Hepatocyte (in vitro differentiated cells): ENCODE measurements at regions not wholly inside any gene's neighbourhood (a gene's known extent, or its start where the extent isn't known, plus 50 kb on each side); places are given as distances from the start of the nearest gene placed in this dataset.

Source experiments
- DNase-seq: peaks from one replicate; pipeline ENCODE4 v3.0.0-alpha.2; 2016; ENCODE audit warnings: low spot score
- H2AFZ ChIP-seq: fragments of 200-600 bp; sonication (generic); 2 replicates; pipeline ENCODE4 v1.6.0; 2016; ENCODE audit warnings: antibody characterized with exemption, mild to moderate bottlenecking
- H3K27ac ChIP-seq: fragments of 200-600 bp; sonication (generic); 2 replicates; pipeline ENCODE4 v1.5.1; 2016; ENCODE audit warnings: mild to moderate bottlenecking
- H3K27me3 ChIP-seq: fragments of 200-600 bp; sonication (generic); 2 replicates; pipeline ENCODE4 v1.6.1; 2016
- H3K36me3 ChIP-seq: fragments of 200-600 bp; sonication (generic); replicated peaks from 2 replicates; pipeline ENCODE4 v1.5.1; 2016; ENCODE audit warnings: low read depth; ENCODE audit not compliant: insufficient read depth
- H3K4me1 ChIP-seq: fragments of 200-600 bp; sonication (generic); 2 replicates; pipeline ENCODE4 v1.5.1; 2016; ENCODE audit warnings: mild to moderate bottlenecking, moderate library complexity; ENCODE audit not compliant: insufficient read depth
- H3K4me2 ChIP-seq: fragments of 200-600 bp; sonication (generic); 2 replicates; pipeline ENCODE4 v1.6.0; 2016
- H3K4me3 ChIP-seq: fragments of 200-600 bp; sonication (generic); 2 replicates; pipeline ENCODE4 v1.5.1; 2016; ENCODE audit warnings: mild to moderate bottlenecking
- H3K79me2 ChIP-seq: fragments of 200-600 bp; sonication (generic); 2 replicates; pipeline ENCODE4 v1.6.0; 2017; ENCODE audit warnings: mild to moderate bottlenecking
- H3K9me2 ChIP-seq: fragments of 200-600 bp; sonication (generic); replicated peaks from 2 replicates; pipeline ENCODE4 v1.6.0; 2017; ENCODE audit warnings: mild to moderate bottlenecking; ENCODE audit not compliant: insufficient read depth
- H3K9me3 ChIP-seq: fragments of 200-600 bp; sonication (generic); 2 replicates; pipeline ENCODE4 v1.5.1; 2016; ENCODE audit warnings: low read depth, mild to moderate bottlenecking
- H4K20me1 ChIP-seq: fragments of 200-600 bp; sonication (generic); 2 replicates; pipeline ENCODE4 v1.6.0; 2016; ENCODE audit warnings: mild to moderate bottlenecking; ENCODE audit not compliant: insufficient read depth, poor library complexity, severe bottlenecking
- EZH2 ChIP-seq: fragments of 200-600 bp; sonication (generic); IDR thresholded peaks from 2 replicates; pipeline ENCODE4 v1.6.1; 2016; ENCODE audit warnings: antibody characterized with exemption, mild to moderate bottlenecking, borderline replicate concordance
- EZH2phosphoT487 ChIP-seq: fragments of 200-600 bp; sonication (generic); IDR thresholded peaks from one replicate; pipeline ENCODE4 v1.6.1; 2018; ENCODE audit warnings: antibody characterized with exemption, mild to moderate bottlenecking, low read depth, moderate library complexity; ENCODE audit not compliant: unreplicated experiment, severe bottlenecking
- WGBS: methylation state at CpG from one replicate; pipeline ENCODE4 v1.1.6; 2016; ENCODE audit warnings: low lambda C conversion rate; ENCODE audit errors: missing lambda C conversion rate; 5-methylcytosine and 5-hydroxymethylcytosine counted together
- TF ChIP-seq, protein P1 (sequence below): fragments of 200-600 bp; sonication (generic); IDR thresholded peaks from 2 replicates; pipeline ENCODE4 v1.5.1; 2016; ENCODE audit warnings: antibody characterized with exemption, mild to moderate bottlenecking; ENCODE audit not compliant: poor library complexity

DNA sequence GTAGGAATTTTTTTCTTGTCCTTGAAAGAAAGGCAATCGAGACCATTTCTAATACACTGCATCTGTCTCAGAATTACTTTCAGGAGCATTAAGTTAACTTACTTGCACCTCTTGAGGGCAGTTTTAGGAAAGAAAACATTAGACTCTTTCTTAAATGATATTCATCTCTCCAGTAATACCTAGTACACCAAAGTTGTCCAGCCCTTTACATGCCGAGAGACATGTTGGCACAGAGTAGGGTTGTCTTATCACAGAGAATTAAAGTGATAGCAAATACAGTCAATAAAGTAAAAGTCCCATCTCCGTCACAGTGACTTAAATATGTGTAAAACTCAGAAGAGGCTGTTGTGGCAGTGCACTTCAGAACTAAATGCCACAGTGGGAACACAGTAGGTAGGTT, 154.3 kb upstream of the KCNN2 start:
- no peaks in the 10 kb centered on the region for H3K79me2 ChIP-seq
- H3K4me2 ChIP-seq = no peak overlapping the region
- no peak overlapping the region for H2AFZ ChIP-seq
- no peaks in the 10 kb centered on the region for H4K20me1 ChIP-seq
- TF ChIP-seq, protein P1, sequence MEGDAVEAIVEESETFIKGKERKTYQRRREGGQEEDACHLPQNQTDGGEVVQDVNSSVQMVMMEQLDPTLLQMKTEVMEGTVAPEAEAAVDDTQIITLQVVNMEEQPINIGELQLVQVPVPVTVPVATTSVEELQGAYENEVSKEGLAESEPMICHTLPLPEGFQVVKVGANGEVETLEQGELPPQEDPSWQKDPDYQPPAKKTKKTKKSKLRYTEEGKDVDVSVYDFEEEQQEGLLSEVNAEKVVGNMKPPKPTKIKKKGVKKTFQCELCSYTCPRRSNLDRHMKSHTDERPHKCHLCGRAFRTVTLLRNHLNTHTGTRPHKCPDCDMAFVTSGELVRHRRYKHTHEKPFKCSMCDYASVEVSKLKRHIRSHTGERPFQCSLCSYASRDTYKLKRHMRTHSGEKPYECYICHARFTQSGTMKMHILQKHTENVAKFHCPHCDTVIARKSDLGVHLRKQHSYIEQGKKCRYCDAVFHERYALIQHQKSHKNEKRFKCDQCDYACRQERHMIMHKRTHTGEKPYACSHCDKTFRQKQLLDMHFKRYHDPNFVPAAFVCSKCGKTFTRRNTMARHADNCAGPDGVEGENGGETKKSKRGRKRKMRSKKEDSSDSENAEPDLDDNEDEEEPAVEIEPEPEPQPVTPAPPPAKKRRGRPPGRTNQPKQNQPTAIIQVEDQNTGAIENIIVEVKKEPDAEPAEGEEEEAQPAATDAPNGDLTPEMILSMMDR = no peak
- no peak for TF ChIP-seq EZH2
- TF ChIP-seq EZH2phosphoT487 = no peak
- no peak overlapping the region for H3K4me3 ChIP-seq
- WGBS = 83% methylated on average over 3 of the region's 3 CpGs
- H3K27ac ChIP-seq = no peak overlapping the region
- H3K9me3 ChIP-seq = no peaks in the 10 kb centered on the region
- no peak for DNase-seq
- no peaks in the 10 kb centered on the region for H3K4me1 ChIP-seq
- H3K27me3 ChIP-seq = no peaks in the 10 kb centered on the region
- H3K9me2 ChIP-seq = no peaks in the 10 kb centered on the region
- no peaks in the 10 kb centered on the region for H3K36me3 ChIP-seq

- TF ChIP-seq EZH2 (no peak), EZH2phosphoT487 (no peak)
- TF ChIP-seq, protein P1 = no peak
- no peak for DNase-seq
- Histone ChIP-seq H3K36me3 (no peaks in the 10 kb centered on the region), H4K20me1 (no peaks in the 10 kb centered on the region), H3K9me3 (no peaks in the 10 kb centered on the region), H3K27me3 (no peaks in the 10 kb centered on the region), H3K4me3 (no peak overlapping the region), H3K27ac (no peak overlapping the region), H3K4me2 (no peak overlapping the region), H3K4me1 (no peaks in the 10 kb centered on the region), H3K9me2 (no peaks in the 10 kb centered on the region), H3K79me2 (no peaks in the 10 kb centered on the region), H2AFZ (no peak overlapping the region)
- WGBS = 89% methylated on average over 2 of the region's 2 CpGs
Measured at GRCh38 chr5:114208120-114208519, 153.8 kb upstream of the KCNN2 start.

DNA sequence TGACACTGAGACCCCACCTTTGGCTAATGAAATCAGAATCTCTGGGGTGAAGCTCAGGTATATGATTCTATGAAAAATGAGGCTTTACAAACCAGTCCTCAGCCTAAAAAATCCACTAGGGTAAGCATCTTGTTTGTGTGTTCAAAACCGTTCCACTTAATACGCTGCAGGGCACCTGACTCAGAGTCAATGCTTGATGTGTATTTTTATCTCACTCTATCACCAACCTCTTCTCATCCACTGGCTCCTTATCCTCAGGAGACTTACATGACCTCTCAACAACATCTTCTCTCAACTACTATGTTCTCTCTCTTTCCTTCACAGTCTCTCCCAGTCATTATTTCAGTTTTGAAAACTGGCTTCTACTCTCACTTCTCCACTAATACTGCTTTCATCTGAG, 153.3 kb upstream of the KCNN2 start:
- DNase-seq = no peak
- no peak overlapping the region for H2AFZ ChIP-seq
- no peak overlapping the region for H3K4me2 ChIP-seq
- H3K27me3 ChIP-seq = no peaks in the 10 kb centered on the region
- no peak overlapping the region for H3K4me3 ChIP-seq
- H3K36me3 ChIP-seq = no peaks in the 10 kb centered on the region
- TF ChIP-seq EZH2 (no peak), EZH2phosphoT487 (no peak)
- TF ChIP-seq, protein P1 = no peak
- 86% methylated on average over 2 of the region's 2 CpGs for WGBS
- H3K79me2 ChIP-seq = no peaks in the 10 kb centered on the region
- H3K9me2 ChIP-seq = no peaks in the 10 kb centered on the region
- H3K27ac ChIP-seq = no peak overlapping the region
- H3K9me3 ChIP-seq = no peaks in the 10 kb centered on the region
- H4K20me1 ChIP-seq = no peaks in the 10 kb centered on the region
- H3K4me1 ChIP-seq = no peaks in the 10 kb centered on the region

- Histone ChIP-seq H3K79me2 (no peaks in the 10 kb centered on the region), H3K4me3 (no peak overlapping the region), H4K20me1 (no peaks in the 10 kb centered on the region), H3K4me2 (no peak overlapping the region), H3K36me3 (no peaks in the 10 kb centered on the region), H2AFZ (no peak overlapping the region), H3K9me3 (no peaks in the 10 kb centered on the region), H3K9me2 (no peaks in the 10 kb centered on the region), H3K4me1 (no peaks in the 10 kb centered on the region), H3K27ac (no peak overlapping the region), H3K27me3 (no peaks in the 10 kb centered on the region)
- DNase-seq = no peak
- TF ChIP-seq, protein P1 = no peak
- TF ChIP-seq EZH2phosphoT487 (no peak), EZH2 (no peak)
- 76% methylated on average over 3 of the region's 3 CpGs for WGBS
Measured at GRCh38 chr5:114210662-114211061, 151.2 kb upstream of the KCNN2 start.
